Muscle layer of colon (tissue), 2 donors: ENCODE measurements at regions not wholly inside any gene's neighbourhood (a gene's known extent, or its start where the extent isn't known, plus 50 kb on each side); places are given as distances from the start of the nearest gene placed in this dataset.

ENCODE experiments used
- H3K27ac ChIP-seq: one replicate; pipeline ENCODE4 v1.7.0; 2013; ENCODE audit warnings: low read depth, mild to moderate bottlenecking, low read length, moderate library complexity
- H3K27me3 ChIP-seq, 2 donors: one replicate each; pipeline ENCODE4 v1.7.0; 2013; ENCODE audit warnings: low read length in 2 of 2, mild to moderate bottlenecking in 2 of 2; ENCODE audit not compliant: insufficient read depth in 2 of 2, control insufficient read depth in 1 of 2
- H3K36me3 ChIP-seq: one replicate; pipeline ENCODE4 v1.7.0; 2013; ENCODE audit warnings: mild to moderate bottlenecking, low read length; ENCODE audit not compliant: insufficient read depth
- H3K4me1 ChIP-seq: one replicate; pipeline ENCODE4 v1.7.0; 2013; ENCODE audit warnings: mild to moderate bottlenecking, low read length; ENCODE audit not compliant: insufficient read depth
- H3K4me3 ChIP-seq, 2 donors: one replicate each; pipeline ENCODE4 v1.7.0; 2013; ENCODE audit warnings: low read length in 2 of 2, low read depth in 1 of 2, mild to moderate bottlenecking in 1 of 2, moderate library complexity in 1 of 2
- H3K9ac ChIP-seq: one replicate; pipeline ENCODE4 v1.7.0; 2013; ENCODE audit warnings: low read length
- H3K9me3 ChIP-seq: one replicate; pipeline ENCODE4 v1.7.0; 2013; ENCODE audit warnings: mild to moderate bottlenecking, low read length
- donor health status: abdominal sarcoma.
- donor health status: Adenocarcinoma of cecum.

- no peak overlapping the region for H3K4me3 ChIP-seq
- H3K9me3 ChIP-seq, result no peaks in the 10 kb centered on the region
- H3K27ac ChIP-seq, result no peak overlapping the region
- H3K4me1 ChIP-seq, result peaks cover under 1% of the 10 kb centered on the region
- H3K36me3 ChIP-seq, result no peaks in the 10 kb centered on the region
- H3K27me3 ChIP-seq, result no peaks in the 10 kb centered on the region
- H3K9ac ChIP-seq, result no peak overlapping the region
Observed at GRCh38 chr7:131654668-131655326, 98.4 kb upstream of the PODXL start.

DNA sequence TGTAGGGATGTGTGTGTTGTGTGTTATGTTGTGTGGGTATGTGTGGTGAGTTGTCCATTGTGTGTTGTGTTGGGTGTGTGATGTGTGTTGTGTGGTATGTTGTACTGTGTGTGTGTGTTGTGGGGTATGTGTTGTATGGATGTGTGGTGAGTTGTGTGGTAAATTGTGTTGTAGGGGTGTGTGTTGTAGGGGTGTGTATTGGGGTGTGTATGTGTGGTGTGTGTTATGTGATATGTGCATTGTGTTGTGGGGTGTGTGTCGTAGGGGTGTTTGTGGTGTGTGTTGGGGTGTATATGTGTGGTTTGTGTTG is 97.8 kb upstream of the PODXL start:
- Histone ChIP-seq H3K4me1 (peaks cover 7% of the 10 kb centered on the region), H3K4me3 (no peak overlapping the region), H3K9me3 (no peaks in the 10 kb centered on the region), H3K27me3 (no peaks in the 10 kb centered on the region), H3K27ac (no peak overlapping the region), H3K9ac (no peak overlapping the region), H3K36me3 (no peaks in the 10 kb centered on the region)

GRCh38 chr7:131653418-131654248 is 97.2 kb upstream of the PODXL start:
- no peak overlapping the region for H3K27ac ChIP-seq
- peaks cover 12% of the 10 kb centered on the region for H3K4me1 ChIP-seq
- no peaks in the 10 kb centered on the region for H3K9me3 ChIP-seq
- no peak overlapping the region for H3K4me3 ChIP-seq
- no peak overlapping the region for H3K9ac ChIP-seq
- no peaks in the 10 kb centered on the region for H3K27me3 ChIP-seq
- H3K36me3 ChIP-seq, result no peaks in the 10 kb centered on the region

GRCh38 chr7:131652934-131653333 is 96.5 kb upstream of the PODXL start:
- no peak overlapping the region for H3K9ac ChIP-seq

GRCh38 chr7:131652194-131652593 is 95.8 kb upstream of the PODXL start:
- Histone ChIP-seq H3K36me3 (no peaks in the 10 kb centered on the region), H3K9ac (no peak overlapping the region), H3K9me3 (no peaks in the 10 kb centered on the region), H3K27me3 (no peaks in the 10 kb centered on the region), H3K27ac (no peak overlapping the region), H3K4me1 (peaks cover 23% of the 10 kb centered on the region), H3K4me3 (no peak overlapping the region)

More at GRCh38 chr7:131652934-131653333, 96.5 kb upstream of the PODXL start:
- H3K4me3 ChIP-seq, result no peak overlapping the region
- no peak overlapping the region for H3K27ac ChIP-seq
- peaks cover 18% of the 10 kb centered on the region for H3K4me1 ChIP-seq
- no peaks in the 10 kb centered on the region for H3K27me3 ChIP-seq
- H3K36me3 ChIP-seq, result no peaks in the 10 kb centered on the region
- no peaks in the 10 kb centered on the region for H3K9me3 ChIP-seq

- no peaks in the 10 kb centered on the region for H3K36me3 ChIP-seq
- H3K4me3 ChIP-seq, result no peak overlapping the region
- H3K27me3 ChIP-seq, result no peaks in the 10 kb centered on the region
- no peak overlapping the region for H3K27ac ChIP-seq
- no peaks in the 10 kb centered on the region for H3K9me3 ChIP-seq
- no peak overlapping the region for H3K9ac ChIP-seq
- peaks cover 23% of the 10 kb centered on the region for H3K4me1 ChIP-seq
Observed at GRCh38 chr7:131649879-131650278, 93.5 kb upstream of the PODXL start.

GRCh38 chr7:131649003-131649541 is 92.6 kb upstream of the PODXL start:
- Histone ChIP-seq H3K27ac (no peak overlapping the region), H3K9me3 (no peaks in the 10 kb centered on the region), H3K36me3 (no peaks in the 10 kb centered on the region), H3K27me3 (no peaks in the 10 kb centered on the region), H3K4me1 (peaks cover 23% of the 10 kb centered on the region), H3K4me3 (no peak overlapping the region), H3K9ac (no peak overlapping the region)

- Histone ChIP-seq H3K9ac (no peak overlapping the region), H3K4me1 (peaks cover 23% of the 10 kb centered on the region), H3K27ac (no peak overlapping the region), H3K9me3 (no peaks in the 10 kb centered on the region), H3K27me3 (no peaks in the 10 kb centered on the region), H3K4me3 (no peak overlapping the region), H3K36me3 (no peaks in the 10 kb centered on the region)
Observed at GRCh38 chr7:131648491-131648890, 92.1 kb upstream of the PODXL start.

DNA sequence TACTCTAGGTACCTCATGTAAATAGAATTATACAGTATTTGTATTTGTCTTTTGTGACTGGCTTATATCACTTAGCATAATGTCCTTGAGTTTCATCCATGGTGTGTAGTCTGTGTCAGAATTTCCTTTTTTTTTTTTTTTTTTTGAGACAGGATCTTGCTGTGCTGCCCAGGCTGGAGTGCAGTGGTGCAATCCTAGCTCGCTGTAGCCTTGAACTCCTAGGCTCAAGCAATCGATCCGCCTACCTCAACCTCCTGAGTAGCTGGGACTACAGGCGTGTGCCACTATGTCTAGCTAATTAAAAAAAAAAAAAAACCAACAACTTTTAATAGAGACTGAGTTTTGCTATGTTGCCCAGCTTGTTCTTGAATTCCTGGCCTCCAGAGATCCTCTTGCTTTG is 89.8 kb upstream of the PODXL start:
- no peaks in the 10 kb centered on the region for H3K27me3 ChIP-seq
- H3K27ac ChIP-seq, result no peak overlapping the region
- H3K9ac ChIP-seq, result no peak overlapping the region
- peaks cover 23% of the 10 kb centered on the region for H3K4me1 ChIP-seq
- no peak overlapping the region for H3K4me3 ChIP-seq
- no peaks in the 10 kb centered on the region for H3K9me3 ChIP-seq
- H3K36me3 ChIP-seq, result no peaks in the 10 kb centered on the region

DNA sequence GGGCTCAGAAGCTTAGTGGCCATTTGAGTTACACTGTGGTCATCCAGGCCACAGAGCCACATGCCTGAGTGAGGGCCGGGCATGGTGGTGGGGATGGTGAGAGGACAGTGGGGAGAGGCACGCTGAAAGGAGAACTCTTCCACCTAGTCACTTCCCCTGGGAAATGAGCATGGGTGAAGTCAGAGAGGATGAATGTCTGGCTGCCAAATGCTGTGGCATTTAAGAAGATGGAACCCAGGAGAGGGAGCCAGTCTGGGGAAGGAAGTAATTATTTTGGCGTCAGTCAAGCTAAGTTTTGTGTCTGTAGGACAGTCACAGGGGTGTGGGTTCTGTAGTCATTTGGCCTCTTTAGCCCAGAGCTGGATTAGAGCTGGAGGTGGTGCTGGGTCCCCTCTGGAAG is 86.0 kb upstream of the PODXL start:
- Histone ChIP-seq H3K4me3 (no peak overlapping the region), H3K9ac (no peak overlapping the region), H3K4me1 (no peaks in the 10 kb centered on the region), H3K36me3 (no peaks in the 10 kb centered on the region), H3K9me3 (no peaks in the 10 kb centered on the region), H3K27ac (no peak overlapping the region), H3K27me3 (no peaks in the 10 kb centered on the region)

DNA sequence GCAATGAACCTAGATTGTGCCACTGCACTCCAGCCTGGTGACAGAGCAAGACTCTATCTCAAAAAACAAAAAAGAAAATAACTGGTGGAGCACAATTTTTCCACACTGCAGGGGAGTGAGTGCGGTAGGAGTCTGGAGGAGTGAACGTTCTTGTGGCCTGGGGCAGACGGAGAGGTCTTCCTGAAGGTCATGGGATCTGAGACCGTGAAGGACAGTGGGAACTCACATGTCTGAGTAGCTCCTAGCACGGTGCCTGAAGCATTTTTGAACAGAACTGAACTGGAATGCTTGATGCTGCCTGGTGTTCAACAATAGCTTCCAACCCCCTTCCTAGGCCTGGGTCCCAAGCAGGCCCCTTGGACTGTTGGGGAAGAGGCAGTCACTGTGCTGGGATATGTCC is 84.3 kb upstream of the PODXL start:
- Histone ChIP-seq H3K9ac (no peak overlapping the region), H3K4me1 (no peaks in the 10 kb centered on the region), H3K27ac (no peak overlapping the region), H3K9me3 (no peaks in the 10 kb centered on the region), H3K36me3 (no peaks in the 10 kb centered on the region), H3K27me3 (no peaks in the 10 kb centered on the region), H3K4me3 (no peak overlapping the region)
